Tibial nerve (tissue), 4 donors: ENCODE measurements at regions not wholly inside any gene's neighbourhood (a gene's known extent, or its start where the extent isn't known, plus 50 kb on each side); places are given as distances from the start of the nearest gene placed in this dataset.

Experiments used
- DNase-seq, 2 donors: peaks; one replicate each; pipeline ENCODE4 v3.0.0-alpha.2; 2019; ENCODE audit warnings: low spot score in 2 of 2
- H3K27ac ChIP-seq, 4 donors: fragments of 200-600 bp; sonication (generic) in 3 of 4; one replicate each; pipeline ENCODE4 v1.5.1; 2017 to 2019; ENCODE audit warnings: mild to moderate bottlenecking in 1 of 4
- H3K27me3 ChIP-seq, 2 donors: fragments of 200-600 bp; sonication (generic) in 1 of 2; one replicate each; pipeline versions ENCODE4 v1.5.1 to v1.6.0; 2017 to 2019
- H3K36me3 ChIP-seq, 3 donors: fragments of 200-600 bp; sonication (generic); one replicate each; pipeline ENCODE4 v1.5.1; 2018 to 2019
- H3K4me1 ChIP-seq, 4 donors: fragments of 200-600 bp; sonication (generic) in 3 of 4; one replicate each; pipeline ENCODE4 v1.5.1; 2017 to 2019
- H3K4me3 ChIP-seq, 4 donors: fragments of 200-600 bp; sonication (generic) in 3 of 4; one replicate each; pipeline ENCODE4 v1.5.1; 2017 to 2019; ENCODE audit warnings: mild to moderate bottlenecking in 1 of 4, moderate library complexity in 1 of 4
- H3K9me3 ChIP-seq, 4 donors: fragments of 200-600 bp; sonication (generic) in 3 of 4; one replicate each; pipeline ENCODE4 v1.5.1; 2017 to 2019
- EP300 ChIP-seq, 2 donors: sonication (generic); formaldehyde crosslinking; IDR thresholded peaks; one replicate each; pipeline ENCODE4 v1.6.1; 2017; ENCODE audit warnings: antibody characterized with exemption in 2 of 2, mild to moderate bottlenecking in 1 of 2
- POLR2A ChIP-seq, 2 donors: fragments of 450-650 bp; IDR thresholded peaks; one replicate each; pipeline ENCODE4 v1.6.1; 2017; ENCODE audit warnings: antibody characterized with exemption in 2 of 2, mild to moderate bottlenecking in 2 of 2, moderate library complexity in 2 of 2
- WGBS, 2 donors: methylation state at CpG; one replicate each; pipeline ENCODE4 v1.1.5; 2018; 5-methylcytosine and 5-hydroxymethylcytosine counted together
- TF ChIP-seq, protein P1 (sequence below), 5 experiments: fragments of 200-600 bp in 3 of 5; fragments of 450-650 bp in 2 of 5; sonication (generic) in 3 of 5; IDR thresholded peaks; one replicate each; pipeline ENCODE4 v1.5.1; 2016 to 2019; ENCODE audit warnings: antibody characterized with exemption in 5 of 5, mild to moderate bottlenecking in 3 of 5, moderate library complexity in 2 of 5

DNA sequence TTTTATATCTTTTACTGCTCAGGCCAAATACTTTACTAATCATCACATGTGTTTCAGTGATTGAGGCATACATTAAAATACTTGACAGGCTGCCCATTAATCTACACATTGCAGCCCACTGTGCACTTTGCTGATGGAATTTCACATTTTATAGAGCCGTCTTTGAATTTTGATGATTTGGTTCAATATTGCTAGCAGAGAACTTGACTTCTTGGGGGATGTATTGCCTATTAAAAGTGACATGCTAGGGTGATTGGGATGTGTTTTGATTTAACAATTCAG lies 1291.0 kb upstream of the GYPC start:
- no peaks in the 10 kb centered on the region for H3K36me3 ChIP-seq
- no peak overlapping the region for H3K27ac ChIP-seq
- peaks cover 0 to 5% (median 0%) of the 10 kb centered on the region in 4 donors for H3K9me3 ChIP-seq
- WGBS, 2 donors = 61 to 82% methylated on average over 1 of the region's 1 CpG
- DNase-seq = no peak
- H3K4me1 ChIP-seq = no peaks in the 10 kb centered on the region
- no peaks in the 10 kb centered on the region for H3K27me3 ChIP-seq
- no peak for TF ChIP-seq EP300 (IDR thresholded peaks at IDR 0.05)
- no peak for TF ChIP-seq POLR2A (IDR thresholded peaks at IDR 0.05)
- TF ChIP-seq, protein P1, sequence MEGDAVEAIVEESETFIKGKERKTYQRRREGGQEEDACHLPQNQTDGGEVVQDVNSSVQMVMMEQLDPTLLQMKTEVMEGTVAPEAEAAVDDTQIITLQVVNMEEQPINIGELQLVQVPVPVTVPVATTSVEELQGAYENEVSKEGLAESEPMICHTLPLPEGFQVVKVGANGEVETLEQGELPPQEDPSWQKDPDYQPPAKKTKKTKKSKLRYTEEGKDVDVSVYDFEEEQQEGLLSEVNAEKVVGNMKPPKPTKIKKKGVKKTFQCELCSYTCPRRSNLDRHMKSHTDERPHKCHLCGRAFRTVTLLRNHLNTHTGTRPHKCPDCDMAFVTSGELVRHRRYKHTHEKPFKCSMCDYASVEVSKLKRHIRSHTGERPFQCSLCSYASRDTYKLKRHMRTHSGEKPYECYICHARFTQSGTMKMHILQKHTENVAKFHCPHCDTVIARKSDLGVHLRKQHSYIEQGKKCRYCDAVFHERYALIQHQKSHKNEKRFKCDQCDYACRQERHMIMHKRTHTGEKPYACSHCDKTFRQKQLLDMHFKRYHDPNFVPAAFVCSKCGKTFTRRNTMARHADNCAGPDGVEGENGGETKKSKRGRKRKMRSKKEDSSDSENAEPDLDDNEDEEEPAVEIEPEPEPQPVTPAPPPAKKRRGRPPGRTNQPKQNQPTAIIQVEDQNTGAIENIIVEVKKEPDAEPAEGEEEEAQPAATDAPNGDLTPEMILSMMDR (IDR thresholded peaks at IDR 0.05) = no peak
- no peak overlapping the region for H3K4me3 ChIP-seq

DNA sequence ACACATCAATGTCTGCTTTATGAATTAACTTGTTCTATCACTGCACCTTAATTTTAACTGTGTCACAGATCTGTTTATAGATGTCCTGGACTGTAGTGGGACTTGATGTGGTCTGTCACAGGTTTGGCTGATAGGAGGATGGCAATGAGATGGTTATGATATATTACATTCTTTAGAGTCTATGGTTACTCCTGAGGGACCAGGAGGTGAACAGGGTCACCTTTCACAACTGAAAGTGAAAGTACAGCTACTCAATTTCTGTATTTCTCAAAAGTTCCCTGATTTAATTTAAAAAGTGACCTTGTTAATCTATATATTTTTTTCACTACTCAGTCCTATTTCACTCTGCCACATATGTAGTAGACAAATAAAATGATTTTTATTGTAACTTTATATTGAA lies 1284.1 kb upstream of the GYPC start:
- TF ChIP-seq, protein P1 (IDR thresholded peaks at IDR 0.05) = no peak
- TF ChIP-seq POLR2A (IDR thresholded peaks at IDR 0.05) (no peak), EP300 (IDR thresholded peaks at IDR 0.05) (no peak)

DNA sequence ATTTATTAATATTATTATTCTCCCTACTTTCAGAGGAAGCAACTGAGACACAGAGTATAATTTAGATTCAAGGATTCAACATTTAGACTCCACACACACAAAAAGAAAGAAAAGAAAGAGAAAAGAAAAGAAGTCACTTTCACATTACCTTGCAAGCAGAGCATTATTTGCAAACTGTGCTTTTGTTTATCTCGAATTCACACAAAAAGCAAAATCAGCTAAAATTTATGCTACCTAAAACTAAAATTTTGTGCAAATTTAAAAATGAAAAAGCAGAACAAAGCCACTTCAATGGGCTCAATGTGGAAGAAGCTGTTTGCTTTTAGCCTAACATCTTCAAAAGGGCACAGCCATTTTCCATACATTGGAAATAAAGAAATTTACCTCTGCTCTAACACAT lies 1282.7 kb upstream of the GYPC start:
- Histone ChIP-seq H3K9me3 (no peaks in the 10 kb centered on the region), H3K4me1 (no peaks in the 10 kb centered on the region), H3K36me3 (no peaks in the 10 kb centered on the region), H3K27me3 (no peaks in the 10 kb centered on the region), H3K4me3 (no peak overlapping the region), H3K27ac (no peak overlapping the region)
- TF ChIP-seq EP300 (IDR thresholded peaks at IDR 0.05) (no peak), POLR2A (IDR thresholded peaks at IDR 0.05) (no peak)
- TF ChIP-seq, protein P1 (IDR thresholded peaks at IDR 0.05) = no peak
- 78 to 84% methylated on average over 1 of the region's 1 CpG for WGBS, 2 donors
- no peak for DNase-seq

More for the DNA sequence above, 1284.1 kb upstream of the GYPC start:
- Histone ChIP-seq H3K9me3 (no peaks in the 10 kb centered on the region), H3K27me3 (no peaks in the 10 kb centered on the region), H3K4me1 (no peaks in the 10 kb centered on the region), H3K4me3 (no peak overlapping the region), H3K27ac (no peak overlapping the region), H3K36me3 (no peaks in the 10 kb centered on the region)
- DNase-seq = no peak

DNA sequence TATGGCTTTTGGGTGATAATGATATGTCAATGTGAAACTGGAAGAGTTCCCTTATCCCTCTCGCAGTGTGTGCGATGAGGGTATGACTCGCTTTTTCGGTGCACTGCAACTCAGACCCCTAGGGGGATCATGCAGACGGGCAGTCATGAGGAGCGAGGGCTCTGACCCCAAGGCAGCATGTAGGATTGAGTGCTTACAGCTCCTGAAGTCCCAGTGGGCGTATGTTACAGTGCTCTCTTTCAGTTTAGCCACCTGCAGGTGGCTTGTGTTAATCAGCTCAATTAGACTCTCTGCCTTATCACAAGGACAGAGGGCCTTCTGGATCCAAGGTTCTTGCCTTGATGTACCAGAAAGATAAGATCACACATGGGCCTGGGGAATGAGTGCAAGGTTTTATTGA lies 1269.9 kb upstream of the GYPC start:
- Histone ChIP-seq H3K9me3 (peaks cover 0 to 4% (median 0%) of the 10 kb centered on the region in 4 donors), H3K27ac (no peak overlapping the region), H3K36me3 (no peaks in the 10 kb centered on the region), H3K27me3 (no peaks in the 10 kb centered on the region), H3K4me3 (no peak overlapping the region), H3K4me1 (no peaks in the 10 kb centered on the region)
- 79 to 86% methylated on average over 7 of the region's 7 CpGs for WGBS, 2 donors
- DNase-seq = no peak
- no peak for TF ChIP-seq EP300 (IDR thresholded peaks at IDR 0.05)
- no peak for TF ChIP-seq POLR2A (IDR thresholded peaks at IDR 0.05)
- TF ChIP-seq, protein P1 (IDR thresholded peaks at IDR 0.05) = no peak

DNA sequence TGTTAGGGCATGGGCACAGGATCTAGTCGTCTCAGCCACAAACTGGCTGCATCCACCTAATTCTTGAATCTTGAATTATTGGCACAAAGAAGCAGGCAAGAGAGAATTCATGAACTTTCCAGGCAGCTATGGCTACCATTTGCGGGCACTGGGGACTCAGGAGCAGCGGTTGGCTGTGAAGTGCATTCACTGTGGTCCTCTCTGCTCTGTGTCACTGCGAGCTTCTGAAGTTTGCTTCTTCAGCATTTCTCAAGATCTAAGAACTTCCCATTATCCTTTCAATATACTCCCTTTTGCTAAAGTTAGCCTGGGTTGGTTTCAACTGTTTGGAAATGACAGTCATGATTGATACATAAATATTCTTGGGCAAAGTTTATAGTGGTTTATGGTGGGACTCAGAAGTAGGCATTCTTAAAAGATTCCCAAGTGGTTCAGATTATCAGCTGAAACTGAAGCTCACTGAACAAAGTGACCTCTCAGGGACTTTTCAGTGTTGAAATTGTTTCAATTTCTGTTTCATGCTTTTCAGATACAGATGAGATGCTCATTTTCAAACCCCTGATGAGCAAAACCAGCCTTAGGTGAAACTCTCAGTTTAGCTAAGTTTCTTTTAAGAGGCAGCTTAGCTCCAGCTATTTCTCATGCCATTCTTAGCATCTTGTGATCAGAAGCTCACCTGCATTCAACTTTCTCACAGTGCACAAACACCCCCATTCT lies 1258.3 kb upstream of the GYPC start:
- TF ChIP-seq EP300 (IDR thresholded peaks at IDR 0.05) = no peak
- no peak for TF ChIP-seq POLR2A (IDR thresholded peaks at IDR 0.05)
- TF ChIP-seq, protein P1 (IDR thresholded peaks at IDR 0.05) = no peak
- H3K4me1 ChIP-seq = no peaks in the 10 kb centered on the region
- H3K27me3 ChIP-seq = no peaks in the 10 kb centered on the region
- no peaks in the 10 kb centered on the region for H3K36me3 ChIP-seq
- no peak overlapping the region for H3K27ac ChIP-seq
- H3K9me3 ChIP-seq = no peaks in the 10 kb centered on the region
- no peak overlapping the region for H3K4me3 ChIP-seq
- DNase-seq = no peak
- WGBS, 2 donors = 94 to 95% methylated on average over 4 of the region's 4 CpGs
